IMR-90 (cell line): ENCODE measurements at regions not wholly inside any gene's neighbourhood (a gene's known extent, or its start where the extent isn't known, plus 50 kb on each side); places are given as distances from the start of the nearest gene placed in this dataset.

Experiments used
- ATAC-seq: fragments of 200-7000 bp; cut with Tn5 transposase; 2 replicates; pipeline ENCODE4 v1.9.1; 2020; ENCODE audit warnings: low read depth, mild to moderate bottlenecking, moderate library complexity
- BruUV-seq: library from RNA; stranded (reverse); fragments of 400-500 nt; replicated peaks from 2 replicates; lab custom pipeline; 2021; lab: Mats Ljungman, UMichigan
- CTCF ChIA-PET: fragments of 300-600 bp; formaldehyde crosslinking; extraction: SDS; loops from one replicate; lab custom pipeline; 2021; ENCODE audit warnings: antibody characterized with exemption; lab: Yijun Ruan, JAX
- POLR2A ChIA-PET: fragments of 300-600 bp; sonication (Branson Sonifier 250); formaldehyde crosslinking; loops from one replicate; lab custom pipeline; 2022; ENCODE audit warnings: antibody characterized with exemption; ENCODE audit not compliant: unreplicated experiment; lab: Charles Lee
- DNase-seq: peaks from one replicate; pipeline ENCODE4 v3.0.0; 2013
- H2AFZ ChIP-seq: replicated peaks from 2 replicates; pipeline ENCODE3; 2013; ENCODE audit warnings: low read length, mild to moderate bottlenecking; ENCODE audit not compliant: poor library complexity
- H2AK5ac ChIP-seq: 2 replicates; pipeline ENCODE4 v1.6.1; 2013; ENCODE audit warnings: low read depth, low read length, inconsistent platforms
- H2AK9ac ChIP-seq: replicated peaks from 2 replicates; pipeline ENCODE3; 2013; ENCODE audit warnings: mild to moderate bottlenecking, low read depth, low read length, moderate library complexity; ENCODE audit not compliant: poor library complexity
- H2BK120ac ChIP-seq: 2 replicates; pipeline ENCODE4 v1.6.1; 2013; ENCODE audit warnings: low read depth, low read length, inconsistent platforms
- H2BK15ac ChIP-seq: 3 replicates; pipeline ENCODE4 v1.6.1; 2013; ENCODE audit warnings: low read depth, low read length, inconsistent platforms
- H2BK20ac ChIP-seq: 2 replicates; pipeline ENCODE4 v1.6.1; 2013; ENCODE audit warnings: low read depth, mild to moderate bottlenecking, inconsistent platforms, low read length, moderate library complexity
- H2BK5ac ChIP-seq: 2 replicates; pipeline ENCODE4 v1.6.1; 2013; ENCODE audit warnings: mild to moderate bottlenecking, low read depth, low read length, inconsistent platforms; ENCODE audit not compliant: poor library complexity, severe bottlenecking
- H3K14ac ChIP-seq: replicated peaks from 2 replicates; pipeline ENCODE4 v1.6.1; 2013; ENCODE audit warnings: low read depth, low read length, inconsistent platforms
- H3K18ac ChIP-seq: 2 replicates; pipeline ENCODE4 v1.6.1; 2013; ENCODE audit warnings: low read depth, low read length, control low read depth
- H3K23ac ChIP-seq: 2 replicates; pipeline ENCODE4 v1.6.1; 2013; ENCODE audit warnings: low read depth, low read length, inconsistent platforms
- H3K27ac ChIP-seq: 2 replicates; pipeline ENCODE4 v1.5.1; 2013; ENCODE audit warnings: mild to moderate bottlenecking, control low read depth, low read length; ENCODE audit not compliant: insufficient read depth
- H3K27me3 ChIP-seq: 2 replicates; pipeline ENCODE4 v1.6.1; 2013; ENCODE audit warnings: low read length; ENCODE audit not compliant: control insufficient read depth, insufficient read depth
- H3K36me3 ChIP-seq: 2 replicates; pipeline ENCODE4 v1.6.1; 2013; ENCODE audit warnings: low read length, mixed read lengths; ENCODE audit not compliant: control insufficient read depth, insufficient read depth
- H3K4ac ChIP-seq: 2 replicates; pipeline ENCODE4 v1.6.1; 2013; ENCODE audit warnings: low read depth, low read length, inconsistent platforms
- H3K4me1 ChIP-seq: 2 replicates; pipeline ENCODE4 v1.6.1; 2013; ENCODE audit warnings: low read length, mixed read lengths; ENCODE audit not compliant: control insufficient read depth, insufficient read depth
- H3K4me2 ChIP-seq: 2 replicates; pipeline ENCODE4 v1.6.1; 2013; ENCODE audit warnings: low read depth, mild to moderate bottlenecking, control low read depth, low read length, moderate library complexity
- H3K4me3 ChIP-seq: 2 replicates; pipeline ENCODE4 v1.5.1; 2013; ENCODE audit warnings: low read depth, mild to moderate bottlenecking, control low read depth, low read length, moderate library complexity; ENCODE audit not compliant: insufficient read depth
- H3K56ac ChIP-seq: 2 replicates; pipeline ENCODE4 v1.6.1; 2013; ENCODE audit warnings: low read length, inconsistent platforms; ENCODE audit not compliant: insufficient read depth; ENCODE audit errors: extremely low read depth
- H3K79me1 ChIP-seq, 2 experiments: 2 replicates each; pipeline ENCODE4 v1.6.1; 2013; ENCODE audit warnings: low read length in 2 of 2, inconsistent platforms in 1 of 2, low read depth in 1 of 2
- H3K9ac ChIP-seq: 2 replicates; pipeline ENCODE4 v1.6.1; 2013; ENCODE audit warnings: low read depth, low read length, control low read depth
- H3K9me1 ChIP-seq: 2 replicates; pipeline ENCODE4 v1.6.1; 2013; ENCODE audit warnings: low read length, inconsistent platforms; ENCODE audit not compliant: insufficient read depth
- H3K9me3 ChIP-seq: 2 replicates; pipeline ENCODE4 v1.6.1; 2013; ENCODE audit warnings: low read length; ENCODE audit not compliant: control insufficient read depth, insufficient read depth
- H4K20me1 ChIP-seq: 2 replicates; pipeline ENCODE4 v1.6.1; 2013; ENCODE audit warnings: low read length, inconsistent platforms; ENCODE audit not compliant: insufficient read depth
- H4K5ac ChIP-seq: 2 replicates; pipeline ENCODE4 v1.6.1; 2013; ENCODE audit warnings: mild to moderate bottlenecking, low read depth, low read length, control low read depth
- H4K8ac ChIP-seq, 2 experiments: 2 replicates each; pipeline ENCODE4 v1.6.1; 2013; ENCODE audit warnings: low read depth in 2 of 2, low read length in 2 of 2, control low read depth in 1 of 2, inconsistent platforms in 1 of 2
- H4K91ac ChIP-seq: 2 replicates; pipeline ENCODE4 v1.6.1; 2013; ENCODE audit warnings: low read depth, low read length, inconsistent platforms; ENCODE audit not compliant: insufficient read depth
- CEBPB ChIP-seq: IDR thresholded peaks from 2 replicates; pipeline ENCODE4 v1.6.1; 2012; ENCODE audit warnings: low read depth, low read length, improper control_type of control experiment
- ELK1 ChIP-seq: fragments of 150-350 bp; IDR thresholded peaks from 2 replicates; pipeline ENCODE4 v1.6.1; 2016; ENCODE audit warnings: low read depth, mild to moderate bottlenecking, low read length, moderate library complexity, borderline replicate concordance
- MAZ ChIP-seq: IDR thresholded peaks from 2 replicates; pipeline ENCODE4 v1.6.1; 2012; ENCODE audit warnings: low read depth, mild to moderate bottlenecking, low read length, improper control_type of control experiment, moderate library complexity, borderline replicate concordance
- MXI1 ChIP-seq: IDR thresholded peaks from 2 replicates; pipeline ENCODE4 v1.6.1; 2012; ENCODE audit warnings: low read depth, mild to moderate bottlenecking, low read length, moderate library complexity, borderline replicate concordance
- NFE2L2 ChIP-seq: fragments of 150-350 bp; IDR thresholded peaks from 2 replicates; pipeline ENCODE4 v1.6.1; 2016; ENCODE audit warnings: low read depth, mild to moderate bottlenecking, low read length
- POLR2A ChIP-seq: IDR thresholded peaks from 2 replicates; pipeline ENCODE4 v1.6.1; 2012; ENCODE audit warnings: mild to moderate bottlenecking, low read depth, low read length
- RCOR1 ChIP-seq: IDR thresholded peaks from 2 replicates; pipeline ENCODE4 v1.6.1; 2012; ENCODE audit warnings: mild to moderate bottlenecking, low read length, improper control_type of control experiment; ENCODE audit not compliant: insufficient replicate concordance
- RFX5 ChIP-seq: IDR thresholded peaks from 2 replicates; pipeline ENCODE4 v1.8.0; 2012; ENCODE audit warnings: low read depth, mild to moderate bottlenecking, low read length, moderate library complexity
- SMC3 ChIP-seq: fragments of 150-350 bp; IDR thresholded peaks from 2 replicates; pipeline ENCODE4 v1.6.1; 2016; ENCODE audit warnings: low read depth, mild to moderate bottlenecking, antibody characterized with exemption, low read length, moderate library complexity
- USF2 ChIP-seq: fragments of 150-350 bp; IDR thresholded peaks from 2 replicates; pipeline ENCODE4 v1.6.1; 2017; ENCODE audit warnings: mild to moderate bottlenecking, antibody characterized with exemption, low read length, low read depth
- WGBS, 2 experiments: methylation state at CpG; one replicate each; pipeline versions ENCODE4 v1.1.5 to v1.1.7; 2013; ENCODE audit warnings: missing lambda C conversion rate in 2 of 2; ENCODE audit not compliant: insufficient read length in 1 of 2; ENCODE audit errors: extremely low coverage in 2 of 2; 5-methylcytosine and 5-hydroxymethylcytosine counted together
- dilution Hi-C: fragments of 300-500 bp; cut with HindIII; formaldehyde crosslinking; loops from one replicate; pipeline ENCODE4 v1.14.3; 2018; ENCODE audit warnings: low sequenced_read_pairs; ENCODE audit not compliant: unreplicated experiment
- in situ Hi-C: fragments of 300-500 bp; cut with MboI; formaldehyde crosslinking; loops from 3 replicates; pipeline ENCODE4 v1.14.3; 2019; ENCODE audit warnings: low sequenced_read_pairs, inconsistent platforms, mixed read lengths
- intact Hi-C: fragments of 100-400 bp; cut with micrococcal nuclease; formaldehyde crosslinking; loops from 2 replicates; pipeline ENCODE4 v1.10.0; 2022

- Histone ChIP-seq H4K91ac (no peak overlapping the region), H3K14ac (no peak overlapping the region), H2BK20ac (no peak overlapping the region), H4K8ac (no peak overlapping the region), H2BK5ac (no peak overlapping the region), H3K18ac (no peak overlapping the region), H3K9ac (no peak overlapping the region), H3K9me3 (no peaks in the 10 kb centered on the region), H3K27ac (no peak overlapping the region), H4K20me1 (no peaks in the 10 kb centered on the region), H3K4me1 (no peaks in the 10 kb centered on the region), H3K79me1 (no peaks in the 10 kb centered on the region), H2AFZ (no peak overlapping the region), H2BK120ac (no peak overlapping the region), H3K23ac (no peak overlapping the region), H2AK9ac (no peak overlapping the region), H3K27me3 (no peaks in the 10 kb centered on the region), H3K9me1 (no peaks in the 10 kb centered on the region), H2AK5ac (no peak overlapping the region), H3K4me3 (no peak overlapping the region), H3K56ac (no peak overlapping the region), H3K36me3 (no peaks in the 10 kb centered on the region), H3K4ac (no peak overlapping the region), H4K5ac (no peak overlapping the region), H2BK15ac (no peak overlapping the region), H3K4me2 (no peak overlapping the region)
- dilution Hi-C loops (no loop called here), intact Hi-C loops (no loop called here), in situ Hi-C loops (no loop called here)
- no peak for ATAC-seq
- TF ChIP-seq RFX5 (no peak), MXI1 (no peak), USF2 (no peak), POLR2A (no peak), SMC3 (no peak), CEBPB (no peak), MAZ (no peak), RCOR1 (no peak), ELK1 (no peak), NFE2L2 (no peak)
- POLR2A ChIA-PET = no interaction called here
- no peak for DNase-seq
- WGBS, 2 experiments = no CpG with 5 or more reads among the region's 3 CpGs
- CTCF ChIA-PET = no interaction called here
- no TSS peak for BruUV-seq
Observed at GRCh38 chr12:73342733-73343132, 1070.6 kb downstream of the TRHDE start.
